ENCODE measurements at regions not wholly inside any gene's neighbourhood (a gene's known extent, or its start where the extent isn't known, plus 50 kb on each side); places are given as distances from the start of the nearest gene placed in this dataset.

DNA sequence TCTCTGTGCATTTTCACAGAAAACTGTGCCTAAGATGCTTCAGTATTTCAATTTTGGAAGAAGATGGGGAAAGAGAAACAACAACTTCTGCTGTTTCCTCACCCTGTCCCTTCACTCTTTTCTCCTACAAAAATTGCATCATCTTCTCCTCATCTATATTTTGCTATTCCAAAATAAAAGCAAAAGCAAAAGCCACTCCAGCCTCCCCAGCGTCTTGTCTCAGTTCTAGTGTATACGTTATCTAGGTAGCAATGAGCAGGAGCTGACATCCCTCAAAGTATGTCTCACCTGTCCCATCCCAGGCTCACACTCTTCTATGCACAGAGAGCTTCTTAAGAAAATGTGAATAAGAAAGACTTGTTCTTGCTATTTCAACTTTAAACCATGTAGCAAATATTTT is 163.8 kb upstream of the TAB2 start:
- no peak for DNase-seq (ENCODE audit: extremely low spot score)
- TF ChIP-seq CTBP1 (IDR thresholded peaks at IDR 0.05; ENCODE audit: borderline replicate concordance) (no peak), FOXM1 (IDR thresholded peaks at IDR 0.05; ENCODE audit: borderline replicate concordance) (no peak), HDGF (IDR thresholded peaks at IDR 0.05; ENCODE audit: borderline replicate concordance) (no peak), FOXK2 (IDR thresholded peaks at IDR 0.05) (no peak), SP1 (IDR thresholded peaks at IDR 0.05) (no peak), BHLHE40 (IDR thresholded peaks at IDR 0.05; ENCODE audit: borderline replicate concordance) (no peak), ARNT (IDR thresholded peaks at IDR 0.05) (no peak), ELF4 (IDR thresholded peaks at IDR 0.05) (no peak), LEF1 (IDR thresholded peaks at IDR 0.05; ENCODE audit: borderline replicate concordance) (no peak), NFRKB (IDR thresholded peaks at IDR 0.05) (no peak), L3MBTL2 (conservative IDR thresholded peaks at IDR 0.05) (no peak), ZNF384 (IDR thresholded peaks at IDR 0.05) (no peak), FOXA1 (IDR thresholded peaks at IDR 0.05) (no peak), TARDBP (IDR thresholded peaks at IDR 0.05) (no peak), SUZ12 (IDR thresholded peaks at IDR 0.05) (no peak)
- TF ChIP-seq, protein P1, sequence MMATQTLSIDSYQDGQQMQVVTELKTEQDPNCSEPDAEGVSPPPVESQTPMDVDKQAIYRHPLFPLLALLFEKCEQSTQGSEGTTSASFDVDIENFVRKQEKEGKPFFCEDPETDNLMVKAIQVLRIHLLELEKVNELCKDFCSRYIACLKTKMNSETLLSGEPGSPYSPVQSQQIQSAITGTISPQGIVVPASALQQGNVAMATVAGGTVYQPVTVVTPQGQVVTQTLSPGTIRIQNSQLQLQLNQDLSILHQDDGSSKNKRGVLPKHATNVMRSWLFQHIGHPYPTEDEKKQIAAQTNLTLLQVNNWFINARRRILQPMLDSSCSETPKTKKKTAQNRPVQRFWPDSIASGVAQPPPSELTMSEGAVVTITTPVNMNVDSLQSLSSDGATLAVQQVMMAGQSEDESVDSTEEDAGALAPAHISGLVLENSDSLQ (IDR thresholded peaks at IDR 0.05): no peak
- CTCF ChIA-PET: interaction anchor here (0.7 kb wide), 1 partner anchor 11 kb away, joined by 8 read pairs; no protein-coding TSS in a partner anchor
- POLR2A ChIA-PET: no interaction called here

DNA sequence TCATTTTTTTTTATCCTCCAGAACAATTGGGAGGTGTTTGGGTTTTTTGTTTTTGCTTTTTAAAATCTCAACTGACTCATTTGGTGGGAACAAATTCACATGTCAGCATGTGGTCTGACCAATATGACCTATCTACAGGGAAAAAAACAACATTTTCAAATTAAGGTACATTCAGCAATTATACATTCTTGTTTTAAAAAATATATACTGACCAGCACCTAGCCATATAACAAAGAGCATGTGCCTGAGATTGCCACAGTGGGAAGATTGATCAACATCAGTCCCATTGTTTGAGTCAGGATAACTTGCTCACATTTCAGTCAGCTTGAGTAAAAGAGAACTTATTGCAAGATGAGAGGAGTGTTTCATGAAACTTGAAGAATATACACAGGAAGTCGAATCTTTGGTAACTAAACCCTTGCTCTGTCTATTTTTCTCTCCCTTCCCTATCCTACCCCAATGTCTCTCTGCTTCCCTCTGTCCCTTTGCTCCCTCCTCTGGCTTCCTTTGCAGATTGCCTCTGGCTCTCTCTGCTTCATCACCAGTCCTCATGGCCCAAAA is 163.2 kb upstream of the TAB2 start:
- TF ChIP-seq CTBP1 (IDR thresholded peaks at IDR 0.05; ENCODE audit: borderline replicate concordance) (no peak), ELF4 (IDR thresholded peaks at IDR 0.05) (no peak), ZNF384 (IDR thresholded peaks at IDR 0.05) (no peak), SUZ12 (IDR thresholded peaks at IDR 0.05) (no peak), SP1 (IDR thresholded peaks at IDR 0.05) (no peak)
- TF ChIP-seq, protein P1 (IDR thresholded peaks at IDR 0.05): no peak
- no peak for DNase-seq (ENCODE audit: extremely low spot score)
- POLR2A ChIA-PET: no interaction called here
- CTCF ChIA-PET: interaction anchor here (0.7 kb wide), 1 partner anchor 10 kb away, joined by 8 read pairs; no protein-coding TSS in a partner anchor

DNA sequence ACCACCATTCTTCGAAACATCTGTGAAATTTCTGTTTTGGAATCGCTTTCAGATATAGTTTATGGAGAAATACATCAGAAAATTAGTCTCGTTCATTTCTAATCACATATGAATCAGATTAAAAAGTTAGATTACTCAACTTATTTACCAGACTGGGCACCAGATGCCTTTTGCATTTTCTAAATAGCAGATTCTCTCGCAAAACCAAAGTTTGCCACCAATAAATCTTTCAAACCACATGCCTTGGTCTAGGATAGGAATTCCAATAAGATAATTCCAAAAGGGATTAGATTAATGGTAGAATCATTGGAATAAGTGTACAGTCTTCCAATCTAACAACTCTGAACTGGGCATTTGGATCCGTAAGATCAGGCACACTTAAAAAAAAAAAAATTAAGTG is 160.4 kb upstream of the TAB2 start:
- no peak for TF ChIP-seq SUZ12 (IDR thresholded peaks at IDR 0.05)
- no peak for TF ChIP-seq HDGF (IDR thresholded peaks at IDR 0.05; ENCODE audit: borderline replicate concordance)
- TF ChIP-seq FOXK2 (IDR thresholded peaks at IDR 0.05): no peak
- TF ChIP-seq TARDBP (IDR thresholded peaks at IDR 0.05): no peak
- no peak for TF ChIP-seq ELF4 (IDR thresholded peaks at IDR 0.05)
- no peak for TF ChIP-seq FOXA1 (IDR thresholded peaks at IDR 0.05)
- TF ChIP-seq ARNT (IDR thresholded peaks at IDR 0.05): no peak
- TF ChIP-seq LEF1 (IDR thresholded peaks at IDR 0.05; ENCODE audit: borderline replicate concordance): no peak
- no peak for TF ChIP-seq FOXM1 (IDR thresholded peaks at IDR 0.05; ENCODE audit: borderline replicate concordance)
- TF ChIP-seq L3MBTL2 (conservative IDR thresholded peaks at IDR 0.05): no peak
- no peak for TF ChIP-seq SP1 (IDR thresholded peaks at IDR 0.05)
- TF ChIP-seq, protein P1 (IDR thresholded peaks at IDR 0.05): no peak
- TF ChIP-seq ZNF384 (IDR thresholded peaks at IDR 0.05): no peak
- no peak for TF ChIP-seq CTBP1 (IDR thresholded peaks at IDR 0.05; ENCODE audit: borderline replicate concordance)
- no peak for TF ChIP-seq BHLHE40 (IDR thresholded peaks at IDR 0.05; ENCODE audit: borderline replicate concordance)
- no peak for DNase-seq (ENCODE audit: extremely low spot score)
- ChIA-PET CTCF (no interaction called here), POLR2A (no interaction called here)

DNA sequence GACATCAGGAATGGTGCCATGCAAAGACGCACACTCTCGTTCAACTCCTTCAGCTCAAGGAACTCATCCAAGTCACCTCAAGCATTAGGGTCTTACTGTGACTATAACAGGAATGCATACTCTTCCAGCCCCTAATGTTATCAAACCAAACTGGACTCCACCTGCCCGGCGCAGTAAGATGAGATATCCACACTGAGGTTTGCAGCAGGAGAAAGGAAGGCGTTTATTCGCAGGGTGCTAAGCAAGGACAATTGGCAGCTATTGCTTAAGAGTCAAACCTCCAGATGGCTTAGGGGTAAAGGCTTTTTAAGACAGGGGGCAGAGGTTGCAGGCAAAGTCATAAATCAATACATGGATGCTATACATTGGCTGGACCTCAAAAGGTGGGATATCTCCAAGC is 159.4 kb upstream of the TAB2 start:
- POLR2A ChIA-PET: no interaction called here
- CTCF ChIA-PET: no interaction called here
- DNase-seq (ENCODE audit: extremely low spot score): no peak
- TF ChIP-seq LEF1 (IDR thresholded peaks at IDR 0.05; ENCODE audit: borderline replicate concordance) (no peak), TARDBP (IDR thresholded peaks at IDR 0.05) (no peak), BHLHE40 (IDR thresholded peaks at IDR 0.05; ENCODE audit: borderline replicate concordance) (no peak), L3MBTL2 (conservative IDR thresholded peaks at IDR 0.05) (no peak), ZNF384 (IDR thresholded peaks at IDR 0.05) (no peak)

DNA sequence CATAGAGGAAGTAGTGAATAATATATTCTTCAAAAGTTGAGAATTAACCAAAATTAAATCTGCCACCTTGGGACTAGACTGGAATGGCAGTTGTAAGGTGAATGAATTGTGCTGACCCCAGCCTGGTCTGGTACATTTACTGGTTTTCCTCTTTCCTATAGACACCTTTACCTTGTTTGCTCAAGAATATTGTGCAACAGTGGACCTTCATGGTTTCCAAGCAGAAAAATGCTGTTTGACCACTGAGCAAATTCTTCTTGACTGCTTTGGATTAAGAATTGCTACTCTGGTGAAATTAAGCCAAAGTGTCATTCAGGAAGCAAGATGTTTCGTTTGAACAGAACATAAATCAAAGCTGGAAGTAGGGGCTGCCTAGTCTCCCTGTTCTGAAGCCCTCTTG is 156.6 kb upstream of the TAB2 start:
- ChIA-PET POLR2A (no interaction called here), CTCF (no interaction called here)
- TF ChIP-seq ELF4 (IDR thresholded peaks at IDR 0.05) (no peak), ARNT (IDR thresholded peaks at IDR 0.05) (no peak), SP1 (IDR thresholded peaks at IDR 0.05) (no peak), FOXK2 (IDR thresholded peaks at IDR 0.05) (no peak), SUZ12 (IDR thresholded peaks at IDR 0.05) (no peak), TARDBP (IDR thresholded peaks at IDR 0.05) (no peak), NFRKB (IDR thresholded peaks at IDR 0.05) (no peak), BHLHE40 (IDR thresholded peaks at IDR 0.05; ENCODE audit: borderline replicate concordance) (no peak), LEF1 (IDR thresholded peaks at IDR 0.05; ENCODE audit: borderline replicate concordance) (no peak), L3MBTL2 (conservative IDR thresholded peaks at IDR 0.05) (no peak), FOXM1 (IDR thresholded peaks at IDR 0.05; ENCODE audit: borderline replicate concordance) (no peak), ZNF384 (IDR thresholded peaks at IDR 0.05) (no peak), FOXA1 (IDR thresholded peaks at IDR 0.05) (no peak)
- TF ChIP-seq, protein P1 (IDR thresholded peaks at IDR 0.05): no peak
- no peak for DNase-seq (ENCODE audit: extremely low spot score)

DNA sequence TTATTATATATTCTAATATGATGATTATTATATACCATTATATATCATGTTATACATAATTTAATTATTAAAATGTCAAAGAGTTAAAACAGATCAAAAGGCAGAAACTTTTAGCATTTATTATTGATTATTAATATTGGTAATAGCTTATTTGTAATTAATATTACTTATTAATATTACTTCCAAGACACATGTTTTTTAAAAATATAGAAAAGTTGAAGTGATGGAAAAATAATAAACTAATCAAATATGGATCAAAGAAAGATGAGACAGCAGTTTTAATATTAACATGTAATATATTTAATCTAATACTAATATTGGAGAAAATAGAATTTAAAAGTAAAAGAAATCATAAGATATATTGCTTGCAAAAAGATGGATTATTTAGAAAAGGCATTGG is 154.6 kb upstream of the TAB2 start:
- no peak for TF ChIP-seq SUZ12 (IDR thresholded peaks at IDR 0.05)
- TF ChIP-seq FOXA1 (IDR thresholded peaks at IDR 0.05): no peak
- DNase-seq (ENCODE audit: extremely low spot score): no peak
- CTCF ChIA-PET: no interaction called here
- POLR2A ChIA-PET: no interaction called here
